H9 (cell line): ENCODE measurements at regions not wholly inside any gene's neighbourhood (a gene's known extent, or its start where the extent isn't known, plus 50 kb on each side); places are given as distances from the start of the nearest gene placed in this dataset.

Experiments
- DNase-seq: peaks from one replicate; pipeline ENCODE4 v3.0.0-alpha.2; 2017
- H2AFZ ChIP-seq: one replicate; pipeline ENCODE4 v1.6.1; 2013; ENCODE audit warnings: mild to moderate bottlenecking, low read length, control low read depth, moderate library complexity
- H2AK5ac ChIP-seq: 2 replicates; pipeline ENCODE4 v1.6.1; 2013; ENCODE audit warnings: low read length, control low read depth, mixed read lengths; ENCODE audit not compliant: insufficient read length
- H2BK120ac ChIP-seq: one replicate; pipeline ENCODE4 v1.6.1; 2013; ENCODE audit warnings: low read depth, mild to moderate bottlenecking, low read length, control low read depth, inconsistent platforms; ENCODE audit not compliant: poor library complexity, severe bottlenecking
- H2BK12ac ChIP-seq: 2 replicates; pipeline ENCODE4 v1.6.1; 2013; ENCODE audit warnings: low read length, control low read depth, mixed read lengths, low read depth; ENCODE audit not compliant: insufficient read length
- H2BK15ac ChIP-seq: 2 replicates; pipeline ENCODE4 v1.6.1; 2013; ENCODE audit warnings: low read depth, low read length, control low read depth
- H2BK20ac ChIP-seq: one replicate; pipeline ENCODE4 v1.6.1; 2013; ENCODE audit warnings: low read depth, mild to moderate bottlenecking, low read length, control low read depth, inconsistent platforms; ENCODE audit not compliant: poor library complexity, severe bottlenecking
- H2BK5ac ChIP-seq: 2 replicates; pipeline ENCODE4 v1.6.1; 2013; ENCODE audit warnings: low read length, control low read depth, mixed read lengths; ENCODE audit not compliant: insufficient read length
- H3K14ac ChIP-seq: 2 replicates; pipeline ENCODE4 v1.6.1; 2013; ENCODE audit warnings: low read length, control low read depth; ENCODE audit not compliant: insufficient read depth
- H3K18ac ChIP-seq: 2 replicates; pipeline ENCODE4 v1.6.1; 2013; ENCODE audit warnings: low read depth, mild to moderate bottlenecking, mixed read lengths, low read length, control low read depth; ENCODE audit not compliant: insufficient read length
- H3K23ac ChIP-seq: 2 replicates; pipeline ENCODE4 v1.6.1; 2013; ENCODE audit warnings: low read length, control low read depth, mixed read lengths, low read depth; ENCODE audit not compliant: insufficient read length
- H3K23me2 ChIP-seq: 2 replicates; pipeline ENCODE4 v1.6.1; 2013; ENCODE audit warnings: low read depth, mild to moderate bottlenecking, mixed read lengths, low read length, control low read depth; ENCODE audit not compliant: insufficient read length, poor library complexity, severe bottlenecking
- H3K27ac ChIP-seq: 2 replicates; pipeline ENCODE4 v1.5.1; 2013; ENCODE audit warnings: low read length, control low read depth, mixed read lengths, low read depth; ENCODE audit not compliant: insufficient read length
- H3K27me3 ChIP-seq: 2 replicates; pipeline ENCODE4 v1.6.1; 2013; ENCODE audit warnings: low read length, control low read depth, inconsistent platforms; ENCODE audit not compliant: insufficient read depth
- H3K4ac ChIP-seq: 2 replicates; pipeline ENCODE4 v1.6.1; 2013; ENCODE audit warnings: low read depth, mild to moderate bottlenecking, control low read depth, inconsistent platforms, low read length, moderate library complexity
- H3K4me1 ChIP-seq: 2 replicates; pipeline ENCODE4 v1.6.1; 2013; ENCODE audit warnings: low read length, control low read depth, inconsistent platforms; ENCODE audit not compliant: insufficient read depth
- H3K4me2 ChIP-seq: 2 replicates; pipeline ENCODE4 v1.6.1; 2013; ENCODE audit warnings: low read length, control low read depth, mixed read lengths; ENCODE audit not compliant: insufficient read length, insufficient read depth
- H3K56ac ChIP-seq: 2 replicates; pipeline ENCODE4 v1.6.1; 2013; ENCODE audit warnings: low read depth, mild to moderate bottlenecking, mixed read lengths, low read length, control low read depth; ENCODE audit not compliant: insufficient read length
- H3K79me1 ChIP-seq: 2 replicates; pipeline ENCODE4 v1.6.1; 2013; ENCODE audit warnings: low read depth, mild to moderate bottlenecking, moderate library complexity, low read length, control low read depth, inconsistent platforms; ENCODE audit not compliant: insufficient read depth, poor library complexity, severe bottlenecking
- H3K79me2 ChIP-seq: 2 replicates; pipeline ENCODE4 v1.6.1; 2013; ENCODE audit warnings: low read length, control low read depth, inconsistent platforms; ENCODE audit not compliant: insufficient read depth
- H3K9ac ChIP-seq: 2 replicates; pipeline ENCODE4 v1.6.1; 2013; ENCODE audit warnings: low read length, control low read depth, mixed read lengths; ENCODE audit not compliant: insufficient read length; ENCODE audit errors: extremely low read depth
- H3K9me3 ChIP-seq: one replicate; pipeline ENCODE4 v1.6.1; 2013; ENCODE audit warnings: low read depth, low read length, inconsistent platforms; ENCODE audit not compliant: control insufficient read depth
- H3T11ph ChIP-seq: one replicate; pipeline ENCODE4 v1.6.1; 2013; ENCODE audit warnings: mild to moderate bottlenecking, low read length, control low read depth, inconsistent platforms
- H4K20me1 ChIP-seq: one replicate; pipeline ENCODE4 v1.6.1; 2013; ENCODE audit not compliant: control insufficient read depth, insufficient read length, insufficient read depth
- H4K5ac ChIP-seq: 2 replicates; pipeline ENCODE4 v1.6.1; 2013; ENCODE audit warnings: low read depth, mild to moderate bottlenecking, mixed read lengths, low read length, control low read depth; ENCODE audit not compliant: insufficient read length
- H4K8ac ChIP-seq: replicated peaks from 2 replicates; pipeline ENCODE4 v1.6.1; 2013; ENCODE audit warnings: low read length, control low read depth, mixed read lengths, low read depth; ENCODE audit not compliant: insufficient read length
- H4K91ac ChIP-seq: 2 replicates; pipeline ENCODE4 v1.6.1; 2013; ENCODE audit warnings: low read depth, mild to moderate bottlenecking, moderate library complexity, mixed read lengths, low read length, control low read depth; ENCODE audit not compliant: insufficient read length
- H3K27ac Mint-ChIP-seq, 3 experiments: 2 replicates in 2 of 3; 3 replicates in 1 of 3; pipeline ENCODE4 v1.8.0; 2020 to 2021; ENCODE audit warnings: mixed read lengths in 3 of 3, mild to moderate bottlenecking in 1 of 3, moderate library complexity in 1 of 3
- H3K27me3 Mint-ChIP-seq: 2 replicates; pipeline ENCODE4 v1.8.0; 2021; ENCODE audit warnings: low read depth, mild to moderate bottlenecking, moderate library complexity, mixed read lengths
- H3K36me3 Mint-ChIP-seq, 3 experiments: 2 replicates in 2 of 3; 3 replicates in 1 of 3; pipeline ENCODE4 v1.8.0; 2020 to 2021; ENCODE audit warnings: low read depth in 3 of 3, mixed read lengths in 3 of 3; ENCODE audit not compliant: insufficient read depth in 1 of 3
- H3K4me1 Mint-ChIP-seq, 2 experiments: 2 replicates each; pipeline ENCODE4 v1.8.0; 2020; ENCODE audit warnings: mixed read lengths in 2 of 2
- H3K4me3 Mint-ChIP-seq, 2 experiments: 2 replicates in 1 of 2; 3 replicates in 1 of 2; pipeline ENCODE4 v1.8.0; 2020 to 2021; ENCODE audit warnings: mild to moderate bottlenecking in 2 of 2, mixed read lengths in 2 of 2, moderate library complexity in 1 of 2
- H3K9me3 Mint-ChIP-seq, 2 experiments: 2 replicates in 1 of 2; 3 replicates in 1 of 2; pipeline ENCODE4 v1.8.0; 2020; ENCODE audit warnings: mild to moderate bottlenecking in 2 of 2, mixed read lengths in 2 of 2, moderate library complexity in 1 of 2
- CTCF ChIP-seq: fragments of 200-600 bp; sonication (generic); conservative IDR thresholded peaks from 3 replicates; pipeline ENCODE4 v1.8.0; 2021; ENCODE audit warnings: antibody characterized with exemption, mild to moderate bottlenecking
- WGBS: extraction: QIAGEN DNeasy Blood & Tissue Kit; methylation state at CpG from one replicate; pipeline ENCODE4 v1.1.7; 2013; ENCODE audit warnings: missing lambda C conversion rate, low lambda C conversion rate, mixed read lengths; ENCODE audit not compliant: insufficient read length; ENCODE audit errors: extremely low coverage; 5-methylcytosine and 5-hydroxymethylcytosine counted together

GRCh38 chr9:129405089-129405826 lies 215.6 kb downstream of the C9orf50 start:
- H2BK20ac ChIP-seq: no peak overlapping the region
- no peak overlapping the region for H2BK5ac ChIP-seq
- no peak overlapping the region for H2BK120ac ChIP-seq
- Mint-ChIP-seq H3K4me1 (peaks cover 27 to 42% of the 10 kb centered on the region in 2 experiments), H3K36me3 (peaks cover 2 to 6% (median 2%) of the 10 kb centered on the region in 3 experiments), H3K9me3 (peaks cover 4 to 6% of the 10 kb centered on the region in 2 experiments), H3K27ac (no peak overlapping the region), H3K4me3 (no peak overlapping the region), H3K27me3 (peaks cover 21% of the 10 kb centered on the region)
- no CpG with 5 or more reads among the region's 13 CpGs for WGBS
- no peak overlapping the region for H2BK12ac ChIP-seq
- H3K23ac ChIP-seq: no peak overlapping the region
- no peak overlapping the region for H3K56ac ChIP-seq
- H3K4ac ChIP-seq: no peak overlapping the region
- no peak overlapping the region for H4K8ac ChIP-seq
- no peak for TF ChIP-seq CTCF
- no peak overlapping the region for H2BK15ac ChIP-seq
- no peaks in the 10 kb centered on the region for H3K23me2 ChIP-seq
- no peak overlapping the region for H2AK5ac ChIP-seq
- no peaks in the 10 kb centered on the region; the same call in 1 of the 2 replicates for H3K27me3 ChIP-seq
- no peak overlapping the region for H3T11ph ChIP-seq
- H2AFZ ChIP-seq: no peak overlapping the region
- no peak overlapping the region for H4K5ac ChIP-seq
- no peak for DNase-seq
- no peaks in the 10 kb centered on the region for H3K9me3 ChIP-seq
- no peak overlapping the region for H4K91ac ChIP-seq
- H3K79me1 ChIP-seq: no peaks in the 10 kb centered on the region
- H4K20me1 ChIP-seq: no peaks in the 10 kb centered on the region
- H3K4me1 ChIP-seq: no peaks in the 10 kb centered on the region; the same call in 1 of the 2 replicates
- no peak overlapping the region for H3K14ac ChIP-seq
- no peak overlapping the region for H3K4me2 ChIP-seq
- H3K79me2 ChIP-seq: no peaks in the 10 kb centered on the region
- no peak overlapping the region for H3K18ac ChIP-seq
- no peak overlapping the region for H3K9ac ChIP-seq
- no peak overlapping the region for H3K27ac ChIP-seq
